Vagina (tissue), 2 donors: ENCODE measurements at regions not wholly inside any gene's neighbourhood (a gene's known extent, or its start where the extent isn't known, plus 50 kb on each side); places are given as distances from the start of the nearest gene placed in this dataset.

Experiments used
- POLR2AphosphoS5 ChIP-seq, 2 donors: sonication (generic); formaldehyde crosslinking; IDR thresholded peaks; one replicate each; pipeline ENCODE4 v1.9.0; 2017; ENCODE audit warnings: antibody characterized with exemption in 2 of 2, mild to moderate bottlenecking in 2 of 2, low read depth in 1 of 2; ENCODE audit not compliant: insufficient read depth in 1 of 2
- TF ChIP-seq, protein P1 (sequence below), 3 experiments: fragments of 450-650 bp in 2 of 3; fragments of 200-600 bp in 1 of 3; sonication (generic) in 1 of 3; IDR thresholded peaks; one replicate each; pipeline ENCODE4 v1.5.1; 2017 to 2019; ENCODE audit warnings: antibody characterized with exemption in 3 of 3, mild to moderate bottlenecking in 2 of 3, moderate library complexity in 2 of 3

DNA sequence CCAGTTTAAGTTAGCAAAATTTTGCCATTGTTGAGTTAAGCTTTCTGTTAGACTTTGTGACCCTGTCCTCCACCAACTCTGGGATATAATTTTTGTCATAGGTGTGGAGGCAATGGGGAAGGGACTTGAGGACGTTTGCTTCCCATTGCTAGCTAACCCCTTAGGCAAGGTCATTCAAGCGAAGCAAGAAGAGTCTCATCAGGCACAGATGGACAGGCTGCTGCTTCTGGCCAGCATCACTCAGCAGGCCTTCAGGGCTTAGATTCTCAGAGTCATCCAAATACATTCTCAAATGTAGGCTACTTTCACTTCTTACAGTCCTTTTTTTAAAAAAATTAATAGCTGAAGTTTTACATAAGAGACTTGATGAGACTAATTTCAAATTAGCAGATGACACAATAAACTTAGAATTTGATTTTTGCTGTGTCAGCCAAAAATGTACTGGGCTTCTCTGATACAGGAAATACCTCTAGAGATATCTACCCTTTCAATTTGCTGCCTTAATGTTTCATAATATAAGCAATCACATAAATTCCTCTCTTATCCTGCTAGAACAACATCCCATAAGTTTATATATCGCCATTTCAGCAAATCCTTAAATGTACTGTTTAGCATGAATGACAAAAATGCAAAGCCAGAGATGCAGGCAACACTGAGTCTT is 875.2 kb downstream of the FLRT2 start:
- TF ChIP-seq, protein P1, sequence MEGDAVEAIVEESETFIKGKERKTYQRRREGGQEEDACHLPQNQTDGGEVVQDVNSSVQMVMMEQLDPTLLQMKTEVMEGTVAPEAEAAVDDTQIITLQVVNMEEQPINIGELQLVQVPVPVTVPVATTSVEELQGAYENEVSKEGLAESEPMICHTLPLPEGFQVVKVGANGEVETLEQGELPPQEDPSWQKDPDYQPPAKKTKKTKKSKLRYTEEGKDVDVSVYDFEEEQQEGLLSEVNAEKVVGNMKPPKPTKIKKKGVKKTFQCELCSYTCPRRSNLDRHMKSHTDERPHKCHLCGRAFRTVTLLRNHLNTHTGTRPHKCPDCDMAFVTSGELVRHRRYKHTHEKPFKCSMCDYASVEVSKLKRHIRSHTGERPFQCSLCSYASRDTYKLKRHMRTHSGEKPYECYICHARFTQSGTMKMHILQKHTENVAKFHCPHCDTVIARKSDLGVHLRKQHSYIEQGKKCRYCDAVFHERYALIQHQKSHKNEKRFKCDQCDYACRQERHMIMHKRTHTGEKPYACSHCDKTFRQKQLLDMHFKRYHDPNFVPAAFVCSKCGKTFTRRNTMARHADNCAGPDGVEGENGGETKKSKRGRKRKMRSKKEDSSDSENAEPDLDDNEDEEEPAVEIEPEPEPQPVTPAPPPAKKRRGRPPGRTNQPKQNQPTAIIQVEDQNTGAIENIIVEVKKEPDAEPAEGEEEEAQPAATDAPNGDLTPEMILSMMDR (IDR thresholded peaks at IDR 0.05), result no peak
- TF ChIP-seq POLR2AphosphoS5 (IDR thresholded peaks at IDR 0.05; ENCODE audit: insufficient read depth in 1 of 2, low read depth in 1 of 2), result no peak
